GM10248 (cell line): ENCODE measurements at regions not wholly inside any gene's neighbourhood (a gene's known extent, or its start where the extent isn't known, plus 50 kb on each side); places are given as distances from the start of the nearest gene placed in this dataset.

Experiments used
- CTCF ChIA-PET: fragments of 300-600 bp; sonication (Branson Sonifier 250); formaldehyde crosslinking; extraction: SDS; loops from one replicate; lab custom pipeline; 2021; ENCODE audit warnings: antibody characterized with exemption; lab: Yijun Ruan, JAX
- POLR2A ChIA-PET: fragments of 350-650 bp; sonication (Branson Sonifier 250); formaldehyde crosslinking; extraction: SDS; loops from one replicate; lab custom pipeline; 2020; ENCODE audit warnings: antibody characterized with exemption; lab: Yijun Ruan, JAX
- DNase-seq: peaks from one replicate; pipeline ENCODE4 v3.0.0; 2012; ENCODE audit errors: extremely low spot score
- TF ChIP-seq, protein P1 (sequence below): IDR thresholded peaks from 2 replicates; pipeline ENCODE4 v1.5.1; 2012; ENCODE audit warnings: mild to moderate bottlenecking, low read depth; ENCODE audit errors: extremely low read depth, missing control alignments, control extremely low read depth

DNA sequence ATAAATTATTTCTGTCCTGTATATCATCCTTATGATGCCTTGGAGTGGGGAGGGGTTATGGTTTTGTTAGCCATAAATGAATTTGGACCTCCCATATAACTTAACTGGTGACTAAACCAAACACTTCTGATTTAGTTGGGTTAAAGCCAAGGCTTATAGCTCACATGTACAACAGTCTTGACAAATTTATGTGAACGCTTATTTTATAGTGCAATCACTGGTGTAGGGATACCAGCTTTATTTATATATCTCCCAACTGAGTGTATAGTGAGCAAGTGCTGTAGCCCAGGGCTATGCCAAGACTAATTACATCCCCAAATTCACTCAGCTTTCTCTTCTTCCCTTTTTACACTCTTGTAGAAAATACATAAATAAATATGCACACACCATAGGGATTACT, 956.2 kb downstream of the SORCS3 start:
- ChIA-PET POLR2A (no interaction called here), CTCF (no interaction called here)
- TF ChIP-seq, protein P1, sequence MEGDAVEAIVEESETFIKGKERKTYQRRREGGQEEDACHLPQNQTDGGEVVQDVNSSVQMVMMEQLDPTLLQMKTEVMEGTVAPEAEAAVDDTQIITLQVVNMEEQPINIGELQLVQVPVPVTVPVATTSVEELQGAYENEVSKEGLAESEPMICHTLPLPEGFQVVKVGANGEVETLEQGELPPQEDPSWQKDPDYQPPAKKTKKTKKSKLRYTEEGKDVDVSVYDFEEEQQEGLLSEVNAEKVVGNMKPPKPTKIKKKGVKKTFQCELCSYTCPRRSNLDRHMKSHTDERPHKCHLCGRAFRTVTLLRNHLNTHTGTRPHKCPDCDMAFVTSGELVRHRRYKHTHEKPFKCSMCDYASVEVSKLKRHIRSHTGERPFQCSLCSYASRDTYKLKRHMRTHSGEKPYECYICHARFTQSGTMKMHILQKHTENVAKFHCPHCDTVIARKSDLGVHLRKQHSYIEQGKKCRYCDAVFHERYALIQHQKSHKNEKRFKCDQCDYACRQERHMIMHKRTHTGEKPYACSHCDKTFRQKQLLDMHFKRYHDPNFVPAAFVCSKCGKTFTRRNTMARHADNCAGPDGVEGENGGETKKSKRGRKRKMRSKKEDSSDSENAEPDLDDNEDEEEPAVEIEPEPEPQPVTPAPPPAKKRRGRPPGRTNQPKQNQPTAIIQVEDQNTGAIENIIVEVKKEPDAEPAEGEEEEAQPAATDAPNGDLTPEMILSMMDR, result no peak
- no peak for DNase-seq

DNA sequence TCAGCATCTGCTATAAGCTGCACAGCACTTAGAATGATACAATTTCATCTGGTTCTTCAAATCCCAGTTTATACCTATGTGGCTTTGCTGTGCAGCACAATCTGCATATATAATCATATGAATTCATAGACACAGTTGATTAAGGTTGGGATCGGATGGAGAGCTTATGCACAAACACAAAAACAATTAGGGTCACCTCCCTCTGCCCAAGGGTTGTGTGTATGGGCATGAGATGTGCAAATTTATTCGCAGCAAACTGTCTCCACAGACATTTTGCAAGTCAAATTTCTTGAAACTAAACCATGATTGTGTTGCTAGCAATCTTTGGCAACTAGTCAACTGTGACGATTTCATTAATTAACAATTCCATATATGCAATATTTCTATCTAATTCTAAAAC, 955.7 kb downstream of the SORCS3 start:
- TF ChIP-seq, protein P1, result no peak

DNA sequence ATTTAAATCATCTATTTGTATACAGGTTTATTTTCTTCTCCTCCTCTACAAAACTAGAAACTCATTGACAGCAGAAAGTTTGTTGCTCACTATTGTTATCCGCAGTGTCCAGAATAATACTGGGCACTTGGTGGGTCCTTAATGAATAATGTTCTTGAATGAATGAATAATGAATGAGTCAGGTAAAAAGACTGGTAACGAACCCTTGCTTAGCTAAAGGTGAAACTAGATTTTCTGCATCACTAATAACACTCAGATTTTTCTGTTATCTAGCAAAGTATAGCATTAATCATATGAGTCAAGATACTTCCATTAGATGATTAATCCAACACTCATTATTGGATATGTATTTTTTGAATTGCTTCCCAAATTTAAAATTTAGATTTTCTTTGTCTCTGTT, 953.2 kb downstream of the SORCS3 start:
- POLR2A ChIA-PET, result no interaction called here
- TF ChIP-seq, protein P1, result no peak
- CTCF ChIA-PET, result no interaction called here
- DNase-seq, result no peak

More for the DNA sequence above, 955.7 kb downstream of the SORCS3 start:
- DNase-seq, result no peak
- CTCF ChIA-PET, result no interaction called here
- POLR2A ChIA-PET, result no interaction called here

DNA sequence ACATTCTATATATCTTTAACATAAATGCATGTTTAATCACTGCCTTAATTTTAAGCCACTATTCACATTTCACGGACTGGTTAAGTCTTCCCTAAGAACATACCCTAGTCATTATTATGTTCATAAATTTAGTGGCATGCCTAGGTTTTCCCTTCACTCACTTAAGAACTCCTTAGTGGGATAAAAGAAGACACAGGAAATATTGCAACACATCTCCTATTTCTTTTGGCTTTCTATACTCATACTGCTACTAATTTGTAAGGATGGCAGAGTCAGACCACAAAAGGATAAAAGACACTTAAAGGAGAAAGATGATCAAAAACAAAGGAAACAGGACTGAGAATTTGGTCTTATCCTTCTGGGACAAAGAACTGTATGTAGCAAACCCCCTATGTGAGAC, 951.4 kb downstream of the SORCS3 start:
- TF ChIP-seq, protein P1, result no peak
- no peak for DNase-seq
- POLR2A ChIA-PET, result no interaction called here
- CTCF ChIA-PET, result no interaction called here

DNA sequence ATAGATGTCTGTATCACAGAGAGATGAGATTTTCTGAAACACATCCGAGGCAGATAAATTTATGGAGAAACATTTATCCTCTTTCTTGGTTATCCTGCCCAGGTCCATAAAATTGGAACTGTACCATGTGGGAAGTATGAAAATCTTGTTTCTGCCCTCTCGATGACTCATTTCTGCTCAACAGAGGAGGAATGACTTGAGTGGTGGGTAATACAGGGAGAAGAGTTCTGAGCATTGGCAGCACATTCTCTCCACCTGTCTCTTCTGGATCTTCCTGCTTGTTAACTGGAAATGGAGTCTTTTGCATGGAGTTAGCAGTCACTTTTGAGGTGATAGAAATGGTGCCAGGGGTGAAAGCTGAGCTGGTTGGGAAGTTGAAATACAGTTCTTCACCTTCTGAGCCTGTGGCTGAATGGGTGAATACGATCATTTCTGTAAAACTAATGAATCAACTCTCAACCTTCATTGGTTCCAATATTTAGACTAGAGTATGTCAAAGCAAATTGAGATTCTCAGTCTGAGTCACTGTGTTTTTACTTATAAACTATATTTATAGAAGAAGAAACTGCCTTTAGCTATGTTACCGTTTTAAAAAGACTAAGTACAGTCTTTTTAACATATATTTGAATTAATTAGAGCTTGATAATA, 945.5 kb downstream of the SORCS3 start:
- TF ChIP-seq, protein P1, result no peak
- CTCF ChIA-PET, result no interaction called here
- POLR2A ChIA-PET, result no interaction called here
- DNase-seq, result no peak

DNA sequence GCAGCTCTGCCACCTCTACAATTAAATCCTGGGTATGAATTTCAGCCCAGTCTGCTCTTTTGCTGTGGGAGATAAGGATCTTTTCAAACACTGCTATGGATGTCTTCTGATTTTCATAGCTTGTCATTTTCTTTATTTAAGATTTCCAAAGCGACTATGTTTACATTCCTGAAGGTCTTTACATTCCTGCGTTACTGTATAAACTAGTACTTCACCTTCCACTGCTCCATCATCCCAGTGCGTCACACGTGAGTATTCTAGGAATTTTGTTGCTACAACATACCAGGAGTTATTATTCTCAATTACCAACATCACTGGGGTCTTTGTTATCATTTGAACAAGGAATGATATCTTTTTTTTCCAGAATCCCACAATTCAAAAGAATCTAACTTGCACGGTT, 944.7 kb downstream of the SORCS3 start:
- ChIA-PET POLR2A (no interaction called here), CTCF (no interaction called here)
- TF ChIP-seq, protein P1, result no peak
- DNase-seq, result no peak

DNA sequence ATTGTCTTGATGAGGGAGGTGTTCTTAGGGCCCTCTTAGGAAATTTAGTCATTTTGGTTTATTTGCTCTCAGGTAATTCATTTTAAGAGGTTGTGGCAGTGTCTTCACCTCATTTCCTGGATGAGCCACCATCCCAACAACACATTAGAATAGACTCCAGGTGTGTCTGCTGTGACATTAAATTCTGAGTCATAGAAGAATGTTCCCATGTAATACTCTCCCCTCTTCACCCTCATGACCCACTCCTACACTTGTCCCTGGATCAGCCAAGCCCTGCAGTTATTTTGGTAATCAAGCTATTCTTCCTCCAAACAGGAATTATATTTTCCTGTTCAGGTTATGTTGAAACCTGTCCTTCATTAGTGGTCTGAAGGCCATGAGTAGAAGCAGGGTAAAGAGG, 944.1 kb downstream of the SORCS3 start:
- DNase-seq, result no peak
- TF ChIP-seq, protein P1, result no peak
- CTCF ChIA-PET, result no interaction called here
- POLR2A ChIA-PET, result no interaction called here
